Neural progenitor cell (in vitro differentiated cells): ENCODE measurements at regions not wholly inside any gene's neighbourhood (a gene's known extent, or its start where the extent isn't known, plus 50 kb on each side); places are given as distances from the start of the nearest gene placed in this dataset.

Experiments used
- CTCF ChIP-seq: fragments of 200-600 bp; sonication (generic); IDR thresholded peaks from 2 replicates; pipeline ENCODE4 v1.5.1; 2017; ENCODE audit warnings: antibody characterized with exemption, mild to moderate bottlenecking
- EZH2 ChIP-seq: fragments of 200-600 bp; sonication (generic); IDR thresholded peaks from 2 replicates; pipeline ENCODE4 v1.6.1; 2017; ENCODE audit warnings: antibody characterized with exemption, mild to moderate bottlenecking, moderate library complexity
- EZH2phosphoT487 ChIP-seq: fragments of 200-600 bp; sonication (generic); IDR thresholded peaks from 2 replicates; pipeline ENCODE4 v1.6.1; 2017; ENCODE audit warnings: antibody characterized with exemption

GRCh38 chr11:39078465-39078864 is 2381.0 kb downstream of the LRRC4C start:
- TF ChIP-seq CTCF (no peak), EZH2 (no peak), EZH2phosphoT487 (no peak)
